ENCODE measurements at regions not wholly inside any gene's neighbourhood (a gene's known extent, or its start where the extent isn't known, plus 50 kb on each side); places are given as distances from the start of the nearest gene placed in this dataset.

- no peak for DNase-seq (ENCODE audit: low read depth)
Measured at GRCh38 chr6:22057962-22058361, 238.9 kb downstream of the PRL start.

- DNase-seq (ENCODE audit: low read depth) = no peak
Measured at GRCh38 chr6:22059126-22059525, 237.7 kb downstream of the PRL start.

DNA sequence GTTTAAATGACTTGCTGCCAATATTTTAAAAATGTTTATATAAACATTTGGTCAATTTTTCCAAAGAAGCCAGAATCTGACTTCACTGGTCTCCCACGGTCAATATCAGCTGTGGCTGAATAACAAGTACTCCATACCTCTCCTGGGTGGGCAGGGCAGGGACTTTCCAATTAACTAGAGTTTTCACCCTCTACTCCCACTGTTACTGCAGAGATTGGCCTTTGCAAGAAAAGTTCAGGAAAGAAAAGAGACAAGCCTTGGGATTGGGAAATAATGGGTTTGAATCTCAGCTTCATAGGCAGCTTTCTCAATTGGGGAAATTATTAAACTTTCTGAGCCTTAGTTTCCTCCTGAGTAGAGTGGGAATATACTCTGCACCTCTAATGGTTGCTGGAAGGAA lies 236.9 kb downstream of the PRL start:
- no peak for DNase-seq (ENCODE audit: low read depth)

- DNase-seq (ENCODE audit: low read depth) = no peak
Measured at GRCh38 chr6:22062807-22063408, 233.9 kb downstream of the PRL start.

GRCh38 chr6:22064558-22064957 lies 232.3 kb downstream of the PRL start:
- no peak for DNase-seq (ENCODE audit: low read depth)

GRCh38 chr6:22067122-22067521 lies 229.7 kb downstream of the PRL start:
- no peak for DNase-seq (ENCODE audit: low read depth)

DNA sequence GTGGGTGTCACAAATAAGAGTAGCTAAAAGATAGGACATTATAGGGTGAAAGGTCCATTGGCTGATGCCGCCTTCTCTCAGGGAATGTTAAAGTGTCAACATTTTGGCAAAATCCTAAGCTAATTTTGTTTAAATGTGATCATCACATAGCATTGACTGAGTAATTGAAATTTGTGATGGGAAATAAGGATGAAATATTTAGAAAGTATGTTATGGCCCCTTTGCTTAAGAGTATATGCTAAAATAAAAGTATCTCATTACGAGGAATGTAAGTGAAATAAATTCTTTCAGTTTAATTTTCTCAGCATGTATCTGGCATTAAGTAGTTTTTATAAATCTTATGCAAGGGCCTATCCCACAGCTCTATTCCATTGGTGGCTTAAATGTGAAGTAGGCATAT lies 229.2 kb downstream of the PRL start:
- DNase-seq (ENCODE audit: low read depth) = no peak

- DNase-seq (ENCODE audit: low read depth) = no peak
Measured at GRCh38 chr6:22068561-22069305, 228.1 kb downstream of the PRL start.

DNA sequence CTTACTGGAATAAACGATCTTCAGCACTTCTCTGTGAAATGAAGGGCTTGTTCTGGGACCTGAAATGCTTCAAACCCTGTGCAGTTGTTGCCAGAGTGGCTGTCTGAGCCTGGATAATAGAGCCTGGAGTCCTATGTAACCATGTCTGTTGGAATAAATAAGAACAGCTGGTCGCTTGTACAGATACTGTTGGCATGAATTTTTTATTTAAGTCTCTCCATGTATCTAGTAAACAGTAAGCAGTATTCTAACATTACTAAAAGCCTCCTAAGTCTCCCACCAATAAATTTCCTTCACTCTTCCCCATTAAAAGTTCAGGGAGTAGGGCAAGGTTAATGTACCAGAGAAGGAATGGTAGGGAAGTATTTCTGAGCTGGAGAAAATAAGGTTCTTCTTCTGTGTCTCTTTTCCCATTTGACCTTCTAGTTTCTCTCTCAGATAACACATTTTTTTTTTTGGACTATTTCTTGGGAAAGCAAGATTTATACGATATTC lies 227.5 kb downstream of the PRL start:
- no peak for DNase-seq (ENCODE audit: low read depth)

- DNase-seq (ENCODE audit: low read depth) = peak; percentile 63
Measured at GRCh38 chr6:22071270-22072041, 225.4 kb downstream of the PRL start.

DNA sequence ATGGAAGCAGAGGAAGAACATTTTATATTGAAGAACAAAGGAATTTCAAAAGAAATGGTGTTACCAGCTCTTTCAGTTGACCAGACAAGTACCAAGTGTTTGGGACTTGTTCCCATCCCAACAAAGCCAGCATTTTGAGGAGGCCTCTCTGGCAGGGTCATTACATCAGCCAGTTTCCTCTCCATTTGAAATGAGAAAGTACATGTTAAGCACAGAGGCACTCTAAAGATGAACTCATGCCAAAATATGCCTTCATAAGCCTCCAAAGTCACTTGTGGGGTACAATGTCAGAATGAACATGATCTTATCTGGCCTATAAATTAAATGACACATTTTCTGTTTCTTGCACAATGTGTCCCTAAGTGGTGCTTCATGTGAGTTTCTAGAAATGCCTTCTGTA lies 223.9 kb downstream of the PRL start:
- no peak for DNase-seq (ENCODE audit: low read depth)

- DNase-seq (ENCODE audit: low read depth) = no peak
Measured at GRCh38 chr6:22073516-22074198, 223.2 kb downstream of the PRL start.

DNA sequence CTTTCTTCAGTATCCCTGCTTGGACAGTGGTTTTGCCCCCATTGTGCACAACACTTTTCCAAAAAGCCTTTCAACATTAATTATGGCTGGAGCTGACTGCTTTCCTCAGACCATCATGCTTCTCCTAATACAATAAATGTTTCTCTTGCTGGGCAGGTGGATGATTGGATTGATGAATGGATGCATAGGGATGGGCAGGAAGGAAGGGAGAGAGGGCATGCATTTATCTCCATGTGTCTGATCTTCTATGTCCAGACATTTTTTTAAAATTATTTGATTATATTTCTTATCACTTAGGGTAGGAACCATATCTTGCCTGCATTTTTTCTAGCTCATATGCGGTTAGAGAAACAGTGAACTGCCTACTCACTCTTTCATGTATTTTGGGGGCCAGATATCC lies 218.5 kb downstream of the PRL start:
- DNase-seq (ENCODE audit: low read depth) = no peak

- DNase-seq (ENCODE audit: low read depth) = no peak
Measured at GRCh38 chr6:22078802-22079545, 217.9 kb downstream of the PRL start.

- DNase-seq (ENCODE audit: low read depth) = no peak
Measured at GRCh38 chr6:22079783-22080182, 217.1 kb downstream of the PRL start.

DNA sequence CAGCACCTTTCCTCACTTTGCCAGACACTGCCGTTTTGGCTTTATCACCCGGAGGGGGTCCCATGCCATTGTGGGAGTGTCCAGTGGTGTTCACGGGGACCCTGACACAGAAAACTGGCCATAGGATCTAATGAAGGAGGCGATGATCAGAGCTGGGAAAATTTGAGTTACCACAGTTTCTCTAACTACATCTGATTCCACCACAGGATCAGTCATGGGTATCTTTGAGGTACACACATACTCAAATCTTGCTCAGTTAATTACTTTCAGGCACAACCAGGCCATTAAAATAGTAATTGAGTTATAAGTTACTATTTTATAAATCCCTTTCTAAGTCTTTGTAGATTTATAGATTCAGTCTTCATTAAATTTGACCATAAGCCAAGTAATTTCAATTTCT lies 215.1 kb downstream of the PRL start:
- DNase-seq (ENCODE audit: low read depth) = no peak

DNA sequence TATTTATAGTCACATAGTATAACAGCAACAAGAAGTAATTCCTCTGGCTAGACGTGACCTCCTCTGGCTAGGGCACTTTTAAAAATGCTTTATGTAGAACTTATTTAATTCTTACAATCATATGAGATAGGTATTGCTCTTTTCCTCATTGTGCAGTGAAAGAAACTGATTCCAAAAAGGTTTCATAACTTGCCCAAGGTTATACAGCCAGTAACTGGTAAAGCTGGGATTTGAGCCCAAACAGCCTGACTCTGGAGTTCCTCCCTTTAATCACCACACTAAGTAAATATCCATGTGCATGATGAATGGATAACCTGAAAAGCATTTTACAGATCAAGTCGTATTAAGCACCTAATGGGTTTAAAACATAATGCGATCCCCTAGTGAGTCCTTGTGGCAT lies 214.6 kb downstream of the PRL start:
- DNase-seq (ENCODE audit: low read depth) = no peak

DNA sequence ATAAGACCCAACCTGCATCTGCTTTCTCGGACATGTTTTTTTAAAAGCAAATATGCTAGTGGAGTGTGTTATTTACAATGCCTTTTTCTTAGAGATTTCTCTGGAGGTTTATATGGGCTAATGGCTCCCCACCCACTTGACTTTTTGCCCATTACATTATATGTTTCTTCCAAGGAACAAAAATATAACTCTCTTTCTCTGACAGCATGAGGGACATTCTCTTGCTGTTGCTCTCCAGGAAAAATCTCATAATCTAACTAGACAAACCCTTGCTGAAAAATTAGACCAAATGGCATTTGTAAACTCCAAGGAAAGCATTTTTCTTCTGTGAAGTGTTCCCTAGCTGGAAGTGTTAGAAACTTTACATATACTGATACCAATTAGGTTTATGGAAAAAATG lies 213.7 kb downstream of the PRL start:
- no peak for DNase-seq (ENCODE audit: low read depth)

DNA sequence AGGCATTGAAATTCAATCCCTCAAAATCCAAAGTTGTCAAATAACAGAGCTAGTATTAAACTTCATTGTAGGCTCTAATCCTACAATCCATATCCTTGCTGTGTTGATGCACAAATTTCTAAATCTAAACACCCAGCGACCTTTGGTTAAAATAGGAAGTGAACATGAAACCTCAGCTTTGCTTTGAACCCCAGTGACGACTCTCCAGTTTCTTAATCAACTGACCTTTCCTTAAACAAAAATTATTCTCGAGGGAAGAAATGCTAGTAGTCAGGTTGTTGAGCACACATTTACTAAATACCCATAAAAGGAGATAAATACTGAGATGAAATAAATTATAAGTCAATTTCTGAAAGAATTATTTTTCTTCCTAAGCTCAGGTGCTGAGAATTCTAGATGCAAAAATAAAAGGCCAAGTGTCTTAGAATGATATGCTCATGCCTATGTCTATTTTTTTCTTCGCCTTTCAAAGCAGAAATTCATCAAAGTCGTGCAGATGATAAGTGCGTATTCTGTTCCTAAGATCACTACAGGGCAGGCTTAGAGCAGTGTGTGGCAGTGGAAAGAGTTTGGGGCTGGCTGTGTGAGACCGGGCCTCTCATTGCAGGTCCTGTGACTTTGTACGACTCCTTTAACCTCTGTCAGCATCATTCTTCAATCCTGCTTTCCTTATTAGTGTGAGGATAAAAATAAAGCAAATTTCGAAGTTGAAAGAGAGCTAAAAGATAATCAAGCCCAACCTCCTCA lies 208.7 kb downstream of the PRL start:
- DNase-seq (ENCODE audit: low read depth) = no peak

GRCh38 chr6:22091424-22091948 lies 205.3 kb downstream of the PRL start:
- no peak for DNase-seq (ENCODE audit: low read depth)

GRCh38 chr6:22095836-22096235 lies 201.0 kb downstream of the PRL start:
- DNase-seq (ENCODE audit: low read depth) = no peak

Measured in Daoy (cell line).